HG03095 (cell line): ENCODE measurements at regions not wholly inside any gene's neighbourhood (a gene's known extent, or its start where the extent isn't known, plus 50 kb on each side); places are given as distances from the start of the nearest gene placed in this dataset.
"Not testable (repeated sequence)": the region's sequence is repeated elsewhere in the genome, so short reads cannot be mapped to it uniquely, and the experiment has no call there.

Experiments
- ATAC-seq: cut with Tn5 transposase; IDR thresholded peaks from one replicate; pipeline ENCODE4 v1.9.1; 2021; ENCODE audit warnings: moderate library complexity; ENCODE audit not compliant: unreplicated experiment

- ATAC-seq = no peak
Measured at GRCh38 chr1:80171631-80172030, 1165.1 kb upstream of the ADGRL4 start.

GRCh38 chr1:80170811-80171485, 1164.4 kb upstream of the ADGRL4 start:
- ATAC-seq = no peak

- ATAC-seq = no peak
Measured at GRCh38 chr1:80164150-80164549, 1157.6 kb upstream of the ADGRL4 start.

- ATAC-seq = no peak
Measured at GRCh38 chr1:80163686-80164085, 1157.2 kb upstream of the ADGRL4 start.

- ATAC-seq = no peak
Measured at GRCh38 chr1:80158771-80159170, 1152.2 kb upstream of the ADGRL4 start.

GRCh38 chr1:80158266-80158665, 1151.7 kb upstream of the ADGRL4 start:
- ATAC-seq = no peak

- ATAC-seq = no peak
Measured at GRCh38 chr1:80155371-80155770, 1148.8 kb upstream of the ADGRL4 start.

GRCh38 chr1:80154176-80154575, 1147.6 kb upstream of the ADGRL4 start:
- ATAC-seq = no peak

GRCh38 chr1:80153762-80154161, 1147.2 kb upstream of the ADGRL4 start:
- ATAC-seq = no peak

GRCh38 chr1:80143361-80143760, 1136.8 kb upstream of the ADGRL4 start:
- no peak for ATAC-seq

- not testable (repeated sequence) for ATAC-seq
Measured at GRCh38 chr1:80137946-80138602, 1131.5 kb upstream of the ADGRL4 start.

GRCh38 chr1:80113168-80114038, 1106.9 kb upstream of the ADGRL4 start:
- ATAC-seq = no peak

GRCh38 chr1:80101159-80101558, 1094.6 kb upstream of the ADGRL4 start:
- ATAC-seq = no peak

- no peak for ATAC-seq
Measured at GRCh38 chr1:80099713-80100112, 1093.2 kb upstream of the ADGRL4 start.

GRCh38 chr1:80085067-80085466, 1078.5 kb upstream of the ADGRL4 start:
- no peak for ATAC-seq

GRCh38 chr1:80083892-80084291, 1077.4 kb upstream of the ADGRL4 start:
- no peak for ATAC-seq

GRCh38 chr1:80076469-80076868, 1069.9 kb upstream of the ADGRL4 start:
- ATAC-seq = no peak

- ATAC-seq = no peak
Measured at GRCh38 chr1:80075351-80075750, 1068.8 kb upstream of the ADGRL4 start.

GRCh38 chr1:80072563-80072962, 1066.0 kb upstream of the ADGRL4 start:
- no peak for ATAC-seq

- ATAC-seq = no peak
Measured at GRCh38 chr1:80066060-80066459, 1059.5 kb upstream of the ADGRL4 start.

GRCh38 chr1:80064524-80064923, 1058.0 kb upstream of the ADGRL4 start:
- no peak for ATAC-seq

GRCh38 chr1:80059940-80060339, 1053.4 kb upstream of the ADGRL4 start:
- no peak for ATAC-seq
